Hepatocyte (in vitro differentiated cells): ENCODE measurements at regions not wholly inside any gene's neighbourhood (a gene's known extent, or its start where the extent isn't known, plus 50 kb on each side); places are given as distances from the start of the nearest gene placed in this dataset.

Experiments used
- CTCF ChIP-seq: fragments of 200-600 bp; sonication (generic); IDR thresholded peaks from 2 replicates; pipeline ENCODE4 v1.5.1; 2016; ENCODE audit warnings: antibody characterized with exemption, mild to moderate bottlenecking; ENCODE audit not compliant: poor library complexity
- EZH2 ChIP-seq: fragments of 200-600 bp; sonication (generic); IDR thresholded peaks from 2 replicates; pipeline ENCODE4 v1.6.1; 2016; ENCODE audit warnings: antibody characterized with exemption, mild to moderate bottlenecking, borderline replicate concordance
- EZH2phosphoT487 ChIP-seq: fragments of 200-600 bp; sonication (generic); IDR thresholded peaks from one replicate; pipeline ENCODE4 v1.6.1; 2018; ENCODE audit warnings: antibody characterized with exemption, mild to moderate bottlenecking, low read depth, moderate library complexity; ENCODE audit not compliant: unreplicated experiment, severe bottlenecking

DNA sequence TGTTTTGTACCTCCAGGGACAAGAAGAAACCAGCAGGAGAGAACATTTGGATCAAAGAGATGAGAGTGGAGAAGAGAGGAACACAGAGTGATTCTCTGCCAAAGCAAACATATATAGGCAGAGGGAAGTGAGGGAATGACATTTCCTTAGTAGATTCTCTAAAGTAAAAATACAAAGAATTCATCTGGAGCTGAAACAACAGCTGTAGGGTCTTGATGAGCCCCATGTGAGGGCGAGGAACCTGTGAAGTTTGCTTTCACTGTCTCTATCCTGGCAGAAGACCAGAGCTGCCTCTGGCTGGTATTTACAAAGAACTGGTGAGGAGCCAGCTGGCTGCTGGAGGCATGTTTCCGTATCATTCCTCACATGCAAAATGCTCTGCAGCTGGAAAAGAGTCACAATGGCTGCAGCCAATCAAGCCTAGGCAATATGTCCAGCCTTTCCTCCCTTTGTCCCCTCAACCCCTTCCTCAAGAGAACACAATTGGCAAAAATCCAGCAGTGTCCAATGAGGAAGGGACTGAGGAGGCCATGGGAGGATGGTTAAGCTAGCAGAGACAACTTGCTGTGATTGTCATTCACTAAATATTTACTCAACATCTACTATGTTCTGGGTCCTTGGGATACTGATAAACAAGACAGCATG is 122.5 kb downstream of the PHLDA1 start:
- TF ChIP-seq EZH2 (no peak), CTCF (no peak), EZH2phosphoT487 (no peak)
